Femur (tissue), 1 donor: ENCODE measurements at regions not wholly inside any gene's neighbourhood (a gene's known extent, or its start where the extent isn't known, plus 50 kb on each side); places are given as distances from the start of the nearest gene placed in this dataset.
"Not testable (repeated sequence)": the region's sequence is repeated elsewhere in the genome, so short reads cannot be mapped to it uniquely, and the experiment has no call there.

Experiments used
- DNase-seq: peaks from one replicate; pipeline ENCODE4 v3.0.0-alpha.2; 2017

DNA sequence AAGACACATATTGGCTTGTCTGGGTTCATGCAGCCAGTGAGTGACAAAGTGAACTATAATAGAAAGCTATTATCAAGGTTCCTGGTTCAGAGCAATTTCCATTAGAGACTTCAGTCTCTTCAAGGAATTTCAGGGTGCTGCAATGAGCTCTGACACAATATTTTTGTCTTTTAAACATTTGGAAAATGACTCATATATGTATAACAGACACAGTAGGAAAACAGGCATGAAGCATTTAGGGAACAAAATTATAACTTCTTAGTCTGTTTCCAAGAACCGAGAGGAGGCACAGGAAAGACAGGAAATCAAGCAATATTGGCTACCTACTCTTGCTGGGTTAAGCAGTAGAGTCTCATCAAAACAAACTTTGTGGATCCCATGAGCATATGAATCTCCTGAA lies 170.4 kb downstream of the PTPRC start:
- no peak for DNase-seq

DNA sequence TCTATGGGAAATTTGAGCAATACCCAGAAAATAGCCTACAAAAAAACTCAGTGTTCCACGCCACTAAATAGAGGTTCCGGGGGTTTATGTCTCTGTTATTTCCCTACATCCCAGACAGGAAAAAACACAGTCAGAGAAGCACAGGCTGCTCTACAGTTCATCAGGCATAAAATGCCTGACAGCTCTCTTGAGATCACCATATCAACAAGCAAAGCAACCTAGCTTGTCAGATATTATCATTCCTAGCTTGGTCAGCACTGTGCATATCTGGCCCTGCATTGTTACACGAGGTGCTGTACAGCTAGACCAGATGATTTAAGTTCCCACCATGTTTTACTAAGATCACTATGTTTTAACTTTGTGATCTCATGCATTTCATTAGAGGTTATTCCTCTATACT lies 172.6 kb downstream of the PTPRC start:
- DNase-seq, result no peak

DNA sequence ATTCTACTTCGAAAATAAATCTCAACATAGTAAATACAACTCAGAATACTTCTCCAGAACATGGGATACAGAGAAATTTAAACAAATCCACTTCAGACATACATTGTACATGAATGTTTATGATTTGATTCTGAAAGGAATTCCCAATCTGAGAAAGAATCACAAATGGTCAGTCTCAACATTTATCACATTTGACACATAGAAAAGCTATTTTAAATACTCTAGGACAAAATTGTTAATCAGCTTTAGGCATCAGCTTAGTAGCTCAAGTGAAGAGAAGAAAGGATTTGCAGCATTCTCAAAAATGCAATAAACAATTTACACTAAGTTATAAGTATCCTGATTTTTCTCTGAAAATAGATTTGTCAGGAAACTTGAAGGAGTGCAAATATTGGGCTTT lies 184.8 kb downstream of the PTPRC start:
- DNase-seq, result no peak

DNA sequence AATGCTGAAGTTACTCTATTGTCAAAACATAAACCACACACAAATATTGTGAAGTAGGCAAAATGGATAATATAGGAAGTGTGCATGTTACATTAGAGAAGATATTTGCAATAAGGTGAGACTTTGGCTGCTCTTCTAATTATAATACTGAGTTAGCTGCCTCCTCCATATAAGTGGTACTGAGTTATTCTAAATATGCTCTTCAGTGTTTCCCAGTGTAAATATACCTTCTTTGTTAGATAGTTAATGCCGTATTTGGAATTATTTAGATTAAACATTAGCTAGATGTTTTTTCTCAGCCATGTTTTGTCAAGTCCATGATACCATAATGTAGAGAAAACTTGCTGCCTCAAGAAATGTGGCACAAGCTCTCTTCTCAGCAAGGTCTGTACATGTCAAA lies 186.4 kb downstream of the PTPRC start:
- no peak for DNase-seq

DNA sequence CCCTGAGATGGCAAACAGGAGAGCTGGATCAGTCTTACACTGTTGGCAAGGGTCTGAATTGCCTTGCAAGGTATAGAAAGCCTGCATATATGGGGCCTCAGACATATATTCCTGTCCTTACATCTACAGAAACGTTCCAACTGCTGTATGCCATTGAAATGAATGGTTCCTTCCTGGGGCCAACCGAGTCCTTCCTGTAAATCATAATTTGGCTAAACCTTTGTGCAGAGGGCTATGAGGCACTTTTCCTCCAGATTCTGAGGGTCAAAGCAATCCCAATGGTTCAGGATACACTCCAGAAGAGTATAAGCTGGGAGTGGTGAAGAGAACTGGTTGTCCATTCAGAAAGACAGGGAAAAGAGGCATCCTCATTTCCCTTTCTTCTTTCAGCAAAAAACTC lies 190.5 kb downstream of the PTPRC start:
- no peak for DNase-seq

DNA sequence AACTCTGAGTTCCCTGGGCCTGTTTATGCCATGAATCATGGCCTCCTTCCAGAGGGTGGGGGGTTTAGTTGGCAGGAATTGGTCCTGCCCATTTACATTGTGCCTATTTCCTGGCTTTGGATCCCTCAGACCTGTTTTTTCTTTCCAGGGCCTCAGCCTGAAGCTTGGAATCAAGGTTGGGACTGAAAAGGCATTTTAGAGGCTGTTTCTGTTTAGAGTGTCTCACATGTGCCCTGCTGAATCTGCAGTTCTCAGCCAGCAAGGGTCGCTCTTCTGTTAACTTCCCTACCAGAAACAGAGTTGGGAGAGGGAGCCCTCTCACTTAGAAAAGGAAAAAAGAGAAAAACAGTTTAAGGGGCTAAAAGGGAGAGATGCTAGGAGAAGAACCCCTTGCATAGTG lies 191.1 kb downstream of the PTPRC start:
- no peak for DNase-seq

DNA sequence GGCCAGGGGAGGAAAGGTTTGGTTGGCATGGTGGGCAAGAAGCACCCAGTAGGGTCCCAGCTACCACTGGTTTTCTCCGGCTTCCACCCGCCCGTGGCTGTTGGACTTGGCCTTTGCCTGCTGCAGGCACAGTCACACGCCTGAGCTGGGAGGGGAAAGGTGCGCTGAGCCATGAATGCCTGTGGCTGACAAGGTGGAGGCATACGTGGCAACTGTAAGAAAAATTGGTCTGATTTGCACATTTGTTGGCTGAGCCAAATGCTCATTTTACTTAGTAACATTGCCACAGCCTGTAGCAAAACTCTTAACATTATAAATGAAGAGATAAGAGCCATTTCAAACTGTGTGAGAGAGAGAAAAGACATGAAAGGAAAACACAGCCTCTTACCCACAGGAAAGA lies 191.6 kb downstream of the PTPRC start:
- no peak for DNase-seq

DNA sequence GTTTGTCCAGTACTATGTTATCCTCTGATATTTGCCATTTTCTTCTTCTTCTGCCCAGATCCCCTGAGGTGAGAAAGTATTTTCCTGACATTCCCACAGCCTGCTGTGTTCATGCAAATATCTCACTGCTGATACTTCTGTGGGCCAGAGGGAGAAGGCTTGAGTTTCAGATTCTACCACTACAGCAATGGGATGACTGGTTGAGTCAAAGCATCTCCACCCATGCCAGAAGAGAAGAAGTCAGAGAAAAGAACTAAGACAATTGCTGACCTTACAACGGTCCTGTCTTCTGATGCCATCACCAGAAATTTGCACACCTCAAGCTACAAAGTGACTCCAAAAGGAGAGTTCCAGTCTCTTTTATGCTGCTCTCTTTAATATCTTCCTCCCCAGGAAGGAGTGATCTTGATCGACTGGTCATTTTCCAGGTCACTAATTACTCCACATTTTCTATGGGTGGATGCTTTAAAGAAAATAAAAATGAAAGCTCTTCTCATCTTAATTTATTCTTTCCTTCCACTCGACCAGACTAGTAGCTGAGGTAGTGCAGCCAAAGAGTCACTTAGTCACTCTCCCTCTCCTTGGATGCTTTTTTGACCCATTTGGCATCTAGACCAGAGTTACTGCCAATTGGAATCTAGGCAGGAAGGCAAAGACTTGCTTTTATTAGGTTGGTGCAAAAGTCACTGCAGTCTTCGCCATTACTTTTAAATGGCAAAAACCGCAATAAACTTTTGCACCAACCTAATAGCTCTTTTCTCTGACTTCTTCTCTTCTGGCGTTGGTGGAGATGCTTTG lies 195.1 kb downstream of the PTPRC start:
- no peak for DNase-seq

DNA sequence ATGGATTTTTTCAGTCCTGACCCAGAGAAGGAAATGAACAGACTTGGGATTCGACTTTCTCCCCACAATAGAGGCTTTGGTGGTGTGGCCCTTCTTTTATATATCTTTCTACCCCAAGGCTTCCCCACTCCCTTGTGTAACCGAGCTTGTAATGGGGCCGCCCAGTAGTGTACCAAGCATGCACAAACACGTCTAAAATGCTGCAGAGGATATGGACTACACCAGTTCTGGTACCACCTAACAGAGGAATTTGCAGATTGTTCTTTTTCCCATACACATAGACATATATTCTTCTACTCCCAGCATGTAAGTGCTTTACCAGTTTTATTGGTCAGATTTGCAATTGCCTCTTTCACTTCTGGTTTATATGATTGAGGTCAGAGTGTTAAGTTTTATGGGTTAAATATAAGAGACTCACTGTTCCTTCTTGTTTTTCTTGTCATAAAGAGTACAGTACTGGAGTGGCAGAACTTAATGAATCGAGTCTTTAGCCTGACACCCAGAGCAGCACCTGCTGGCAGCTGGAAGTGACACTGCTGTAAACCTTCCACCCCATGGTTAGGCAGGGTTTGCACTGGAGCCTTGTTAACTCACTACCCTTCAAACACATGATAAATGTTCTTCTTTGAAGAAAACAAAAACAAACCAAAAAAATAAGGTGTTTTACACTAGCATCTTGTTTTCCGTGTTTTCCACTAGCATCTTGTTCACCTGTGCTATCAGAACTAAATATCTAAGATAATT lies 198.6 kb downstream of the PTPRC start:
- no peak for DNase-seq

DNA sequence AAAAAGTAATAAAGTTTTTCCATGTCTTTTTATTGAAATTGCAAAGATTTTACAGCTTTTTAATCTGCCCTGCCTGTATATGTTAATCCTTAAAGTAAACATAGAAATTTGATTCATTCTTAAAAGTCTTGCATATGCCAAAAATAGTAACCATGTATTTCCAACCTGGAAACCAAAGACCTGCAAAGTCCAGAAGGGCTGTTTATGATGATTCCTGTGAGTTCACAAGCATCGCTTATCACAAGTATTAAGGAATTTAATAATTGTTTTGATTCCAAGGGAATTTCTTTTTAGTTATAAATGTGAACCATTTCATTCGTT lies 199.1 kb downstream of the PTPRC start:
- no peak for DNase-seq

DNA sequence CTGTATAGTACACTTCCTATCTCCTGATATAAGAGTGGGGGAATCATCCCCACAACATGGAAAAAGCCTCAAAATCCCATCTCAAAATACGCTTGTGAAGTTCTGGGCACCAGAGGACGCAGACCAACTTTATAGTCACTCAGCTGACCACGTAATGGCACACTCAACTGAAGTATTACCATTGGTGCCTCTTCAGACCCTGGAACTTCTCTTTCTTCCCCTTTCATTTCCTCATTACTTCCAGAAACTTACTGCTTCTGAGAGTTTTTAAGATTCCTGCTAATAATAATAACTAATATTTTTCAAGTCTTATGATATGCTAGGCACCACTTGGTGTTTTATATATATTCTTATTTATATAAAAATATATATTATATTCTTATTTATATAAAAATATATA lies 202.6 kb downstream of the PTPRC start:
- DNase-seq, result no peak

DNA sequence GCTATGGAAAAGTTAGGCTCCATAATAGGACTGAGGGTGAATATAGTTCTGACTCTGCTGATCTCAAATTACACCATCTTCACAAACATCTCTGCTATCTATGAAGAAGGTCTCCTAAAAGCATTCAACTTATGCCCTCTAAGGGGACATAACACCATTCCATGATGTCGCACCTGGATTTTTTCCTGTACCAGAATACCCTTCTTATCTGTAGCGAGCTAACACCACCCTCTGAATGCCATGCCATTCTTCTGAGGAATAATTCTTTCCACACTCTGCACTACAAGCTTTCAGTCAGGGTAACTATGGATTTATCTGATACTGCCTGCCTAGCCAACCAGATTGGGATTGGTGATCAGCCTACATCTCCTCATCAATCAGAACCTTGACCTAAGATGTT lies 203.8 kb downstream of the PTPRC start:
- no peak for DNase-seq

DNA sequence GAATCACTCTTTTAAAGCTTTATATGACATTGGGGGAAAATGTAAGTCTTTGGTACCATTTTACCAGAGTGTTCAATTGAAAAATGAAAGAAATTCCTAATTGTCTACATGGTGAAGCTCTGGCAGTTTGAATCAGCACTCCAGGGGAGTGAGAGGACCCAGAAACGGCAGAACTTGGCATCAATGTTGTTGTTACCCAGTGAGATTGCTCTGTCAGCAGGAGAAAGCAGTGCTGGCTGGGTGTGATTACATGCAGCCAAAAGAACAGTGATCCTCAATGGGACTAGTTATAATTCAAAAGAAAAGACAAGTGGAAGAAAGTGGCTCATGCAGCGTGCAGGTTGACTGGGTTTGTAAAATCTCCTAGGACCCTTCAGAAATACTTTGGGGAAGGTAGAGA lies 206.4 kb downstream of the PTPRC start:
- no peak for DNase-seq

DNA sequence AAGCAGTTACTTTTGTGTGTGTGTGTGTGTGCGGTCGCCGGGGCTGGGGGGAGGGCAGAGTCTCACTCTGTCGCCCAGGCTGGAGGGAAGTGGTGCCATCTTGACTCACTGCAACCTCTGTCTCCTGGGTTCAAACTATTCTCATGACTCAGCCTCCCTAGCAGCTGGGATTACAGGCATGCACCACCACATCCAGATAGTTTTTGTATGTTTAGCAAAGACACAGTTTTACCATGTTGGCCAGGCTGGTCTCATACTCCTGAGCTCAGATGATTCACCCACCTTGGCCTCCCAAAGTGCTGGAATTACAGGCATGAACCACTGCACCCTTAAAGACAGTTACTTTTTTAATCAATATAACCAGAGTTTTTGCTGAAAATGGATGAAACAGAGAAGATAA lies 207.0 kb downstream of the PTPRC start:
- DNase-seq, result no peak

DNA sequence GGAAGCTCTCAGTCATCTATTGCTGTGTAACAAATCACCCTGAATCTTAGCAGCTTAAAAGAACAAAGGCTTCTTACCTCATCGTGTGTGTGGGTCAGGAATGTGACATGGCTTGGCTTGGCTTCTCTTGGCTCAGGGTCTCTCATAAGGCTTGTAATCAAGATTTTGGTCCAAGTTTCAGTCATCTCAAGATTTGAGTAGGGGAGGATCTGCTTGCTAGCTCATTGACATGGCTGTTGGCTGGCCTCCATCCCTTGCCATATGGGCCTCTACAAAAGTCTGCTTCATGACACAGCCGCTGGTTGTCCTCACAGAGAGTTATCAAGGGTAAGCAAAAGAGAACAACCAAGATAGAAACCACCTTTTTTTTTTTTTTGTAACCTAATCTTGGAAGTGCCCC lies 207.7 kb downstream of the PTPRC start:
- DNase-seq, result no peak

DNA sequence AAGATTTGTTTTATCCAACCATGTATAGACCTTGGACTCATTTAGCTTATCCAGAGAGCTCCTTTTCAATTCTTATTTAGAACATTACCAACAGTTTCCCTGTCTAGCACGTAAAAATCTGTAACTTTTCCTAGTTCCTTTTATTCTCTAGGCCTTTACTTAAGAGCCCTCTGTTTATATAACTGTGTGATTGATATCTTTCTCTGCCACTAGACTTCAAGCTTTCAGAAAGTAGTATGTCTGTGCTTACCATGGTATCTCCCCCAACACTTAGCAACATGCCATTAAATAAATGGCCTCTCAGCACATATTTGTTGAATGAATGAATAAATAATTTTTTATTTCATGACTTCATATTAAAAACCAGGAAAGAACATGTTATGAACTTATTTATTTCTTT lies 209.4 kb downstream of the PTPRC start:
- no peak for DNase-seq

DNA sequence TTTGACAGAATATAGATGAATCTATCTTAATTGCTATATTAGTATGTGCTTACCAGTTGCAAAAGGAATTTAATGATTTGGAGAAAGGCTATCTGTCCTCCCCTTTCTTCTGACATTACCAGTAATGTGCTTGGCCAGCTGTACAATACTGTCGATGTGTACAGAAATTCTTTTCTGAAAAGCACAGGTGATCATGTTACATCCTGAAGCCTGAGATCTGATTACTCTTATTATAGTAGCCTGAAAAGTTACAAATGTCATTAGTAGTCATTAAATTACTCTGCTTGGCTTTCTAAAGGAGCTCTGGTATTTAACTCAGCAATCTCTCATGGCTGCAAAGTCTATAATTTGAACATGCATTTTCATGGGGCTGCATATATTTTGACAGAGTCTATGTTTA lies 209.8 kb downstream of the PTPRC start:
- no peak for DNase-seq

DNA sequence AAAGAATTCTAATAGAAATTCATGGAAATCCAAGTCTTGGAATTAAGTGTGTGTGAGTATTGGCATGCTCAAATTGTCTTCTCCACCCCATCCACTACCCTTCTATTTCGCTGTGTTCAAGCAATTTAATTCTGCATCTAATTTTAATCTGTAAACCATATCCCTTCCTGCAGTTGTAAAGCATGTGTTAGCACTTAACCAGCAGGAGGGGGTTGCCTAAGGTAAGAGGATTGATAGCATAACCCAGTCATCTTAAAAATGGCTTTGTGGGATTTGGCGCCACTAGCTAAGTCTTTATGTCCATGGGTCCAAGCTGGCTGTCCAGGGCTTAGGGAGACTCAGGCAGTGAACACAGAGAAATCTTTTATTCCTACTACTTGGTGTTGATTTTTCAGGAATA lies 210.3 kb downstream of the PTPRC start:
- DNase-seq, result no peak

DNA sequence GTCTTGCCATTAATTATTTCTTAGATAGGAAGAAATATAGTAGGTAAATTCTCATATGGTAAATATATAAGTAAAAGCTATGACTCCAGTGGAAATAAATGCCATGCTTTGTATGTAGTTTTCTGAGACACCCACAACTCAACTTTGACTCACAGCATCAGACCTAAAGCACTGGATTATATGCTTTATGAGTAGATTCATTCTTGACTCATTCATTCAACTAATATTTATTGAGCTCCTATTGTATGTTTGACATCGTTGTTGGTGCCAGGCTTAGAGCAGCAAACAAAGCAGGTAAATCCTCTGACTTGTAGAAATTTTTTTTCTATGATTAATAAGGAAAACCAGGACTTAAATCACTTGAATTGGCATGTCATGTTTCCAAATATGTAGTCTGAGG lies 211.4 kb downstream of the PTPRC start:
- DNase-seq, result no peak

DNA sequence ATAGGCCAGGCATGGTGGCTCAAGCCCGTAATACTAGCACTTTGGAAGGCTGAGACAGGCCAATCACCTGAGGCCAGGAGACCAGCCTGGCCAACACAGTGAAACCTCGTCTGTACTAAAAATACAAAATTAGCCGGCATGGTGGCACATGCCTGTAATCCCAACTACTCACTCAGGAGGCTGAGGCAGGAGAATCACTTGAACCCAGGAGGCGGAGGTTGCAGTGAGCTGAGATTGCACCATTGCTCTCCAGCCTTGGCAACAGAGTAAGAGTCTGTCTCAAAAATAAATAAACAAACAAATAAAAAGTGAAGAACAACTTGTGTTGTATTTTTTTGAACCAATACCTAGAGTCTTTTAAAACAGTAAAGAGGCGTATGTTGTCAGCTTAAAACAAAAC lies 212.1 kb downstream of the PTPRC start:
- not testable (repeated sequence) for DNase-seq

DNA sequence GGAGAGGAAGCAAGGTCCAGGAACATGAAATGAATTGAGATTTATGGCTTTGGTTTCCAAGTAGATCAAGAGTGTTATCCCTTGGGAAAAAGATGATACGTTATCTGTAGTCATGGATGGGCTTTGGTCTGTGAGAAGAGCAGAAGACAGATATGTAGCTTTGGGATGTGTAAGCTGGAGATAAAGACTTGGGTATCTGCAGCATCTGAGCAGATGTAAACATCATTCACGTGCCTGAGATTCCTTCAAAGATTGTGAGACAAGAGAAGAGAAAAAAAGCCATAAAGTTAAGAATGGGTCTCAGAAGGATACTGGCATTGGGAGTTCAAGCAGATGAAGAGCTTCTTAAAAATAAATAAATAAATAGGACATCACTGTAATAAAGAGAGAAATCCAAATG lies 217.8 kb downstream of the PTPRC start:
- DNase-seq, result no peak

DNA sequence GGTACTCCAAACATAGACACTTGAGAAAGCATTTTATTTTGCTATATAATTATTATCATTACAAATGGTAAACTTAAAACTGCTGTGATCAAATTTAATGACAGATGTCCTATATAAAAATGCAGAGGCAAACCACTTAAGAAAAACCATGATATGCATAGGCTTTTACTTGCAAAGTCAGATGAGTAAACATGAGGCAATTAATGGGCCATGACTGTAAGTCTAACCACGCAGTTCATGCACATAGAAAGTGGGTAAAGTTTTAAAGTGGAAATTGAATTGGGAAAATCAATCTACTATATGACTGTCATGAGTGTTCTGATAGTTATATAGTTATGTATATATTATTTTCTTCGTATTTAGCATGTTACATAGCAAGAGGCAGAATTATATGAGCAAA lies 219.2 kb downstream of the PTPRC start:
- DNase-seq, result no peak

DNA sequence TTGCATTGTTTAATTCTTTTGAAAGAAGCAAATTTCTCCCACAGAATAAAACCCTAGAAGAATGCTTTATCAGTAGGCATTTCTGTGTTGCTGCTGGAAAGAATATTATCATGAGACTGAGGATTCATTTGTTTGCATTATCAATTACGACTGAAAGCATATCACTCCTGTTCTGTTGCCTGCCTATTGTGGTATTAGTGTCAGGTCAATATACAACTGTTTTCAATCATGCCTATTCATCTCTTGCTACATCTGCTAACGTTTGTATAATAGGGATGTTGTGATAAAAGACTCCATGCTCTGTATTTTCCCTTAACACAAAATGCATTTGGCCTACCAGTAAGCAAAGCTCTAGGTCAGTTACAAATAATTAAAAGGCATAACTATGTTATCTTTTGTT lies 221.5 kb downstream of the PTPRC start:
- no peak for DNase-seq

DNA sequence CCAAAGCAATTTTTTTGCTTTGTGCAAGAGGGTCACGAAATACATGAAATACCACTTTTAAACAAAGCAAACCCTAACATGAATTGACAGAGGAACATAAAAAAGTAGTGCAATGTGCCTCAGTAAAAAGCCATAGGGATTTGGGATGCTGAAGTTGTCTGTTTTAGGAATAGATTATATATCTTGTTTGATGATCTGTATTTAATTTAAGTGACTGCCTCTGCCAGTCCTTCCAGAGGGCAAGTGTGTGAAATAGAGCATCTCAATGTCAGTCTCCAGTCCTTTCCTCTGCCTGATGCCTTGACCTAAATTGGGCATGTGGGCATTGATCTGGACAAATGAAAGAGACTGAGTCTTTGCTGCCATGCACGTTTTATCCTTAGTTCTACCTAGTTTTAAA lies 222.8 kb downstream of the PTPRC start:
- no peak for DNase-seq

DNA sequence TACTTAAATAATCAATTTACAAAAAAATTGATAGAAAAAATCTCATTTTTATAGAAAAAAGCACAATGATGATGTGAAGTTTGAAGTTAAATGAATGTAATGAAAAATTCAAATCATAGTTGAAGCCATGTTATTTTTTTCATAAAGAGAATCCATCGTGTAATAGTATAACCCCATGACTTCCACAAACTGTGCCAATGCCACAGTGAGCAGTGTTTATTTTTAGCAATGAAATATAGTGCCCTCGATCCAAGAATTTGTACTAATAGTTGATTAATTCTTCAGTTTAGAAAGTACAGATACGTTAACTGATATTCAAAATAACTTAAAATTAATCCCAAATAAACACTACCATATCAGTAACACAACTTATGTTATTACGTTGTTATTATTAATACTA lies 225.9 kb downstream of the PTPRC start:
- no peak for DNase-seq
